Myocyte (in vitro differentiated cells): ENCODE measurements at regions not wholly inside any gene's neighbourhood (a gene's known extent, or its start where the extent isn't known, plus 50 kb on each side); places are given as distances from the start of the nearest gene placed in this dataset.
A peak's percentile ranks its signal among the peaks of the same experiment; 100 is the strongest.
"Not testable (repeated sequence)": the region's sequence is repeated elsewhere in the genome, so short reads cannot be mapped to it uniquely, and the experiment has no call there.

Source experiments
- DNase-seq: peaks from one replicate; pipeline ENCODE4 v3.0.0-alpha.2; 2012; ENCODE audit warnings: low read depth

DNA sequence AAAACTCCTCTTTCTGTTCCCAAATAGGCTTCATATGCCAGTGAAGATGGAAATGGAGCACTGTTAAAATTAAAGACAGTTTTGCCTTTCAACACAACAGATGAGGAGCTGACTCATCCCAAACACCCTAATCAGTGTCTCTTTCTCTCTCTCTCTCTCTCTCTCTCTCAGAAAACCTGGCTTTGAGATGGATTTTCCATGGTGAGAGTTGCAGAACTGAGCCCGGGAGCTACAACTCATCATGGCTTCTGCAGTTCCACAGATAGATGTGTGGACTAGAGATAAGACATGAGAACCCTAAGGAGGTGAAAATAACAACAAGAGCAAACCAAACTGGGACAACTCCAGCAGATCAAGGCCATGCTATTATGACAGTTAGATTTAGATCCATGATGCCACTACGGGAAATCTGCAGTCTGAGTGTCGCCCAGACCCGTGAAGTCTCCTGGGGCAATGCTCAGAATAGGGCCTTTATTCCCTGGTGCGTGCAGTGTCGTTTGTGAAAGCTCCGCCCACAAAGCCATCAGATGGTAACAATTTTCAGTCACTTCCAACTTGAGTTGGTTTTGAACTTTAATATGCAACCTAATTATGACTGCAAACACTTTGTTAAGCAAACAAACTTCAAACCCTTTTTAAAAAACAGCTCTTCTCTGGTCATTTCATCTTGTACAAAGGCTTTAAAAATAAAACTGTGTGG is 338.2 kb upstream of the PREP start:
- DNase-seq: no peak

DNA sequence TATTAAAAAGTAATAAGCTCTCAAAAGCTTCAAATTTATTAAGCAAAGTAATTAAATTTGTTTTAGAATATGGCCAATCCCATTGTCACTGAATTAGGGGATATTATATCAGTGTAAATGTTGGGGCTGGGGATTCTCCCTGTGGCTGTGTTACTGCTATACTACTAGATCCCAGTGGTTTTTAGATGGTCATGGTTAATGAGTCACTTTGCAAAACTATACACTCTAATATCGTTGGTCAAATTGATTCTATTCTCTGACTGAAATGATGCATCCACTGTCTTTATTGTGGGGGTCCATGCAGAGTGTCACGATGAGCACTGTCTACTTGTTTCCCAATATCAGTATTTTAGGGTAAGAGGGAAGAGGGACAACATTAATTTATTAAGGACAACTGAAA is 336.9 kb upstream of the PREP start:
- DNase-seq: no peak

DNA sequence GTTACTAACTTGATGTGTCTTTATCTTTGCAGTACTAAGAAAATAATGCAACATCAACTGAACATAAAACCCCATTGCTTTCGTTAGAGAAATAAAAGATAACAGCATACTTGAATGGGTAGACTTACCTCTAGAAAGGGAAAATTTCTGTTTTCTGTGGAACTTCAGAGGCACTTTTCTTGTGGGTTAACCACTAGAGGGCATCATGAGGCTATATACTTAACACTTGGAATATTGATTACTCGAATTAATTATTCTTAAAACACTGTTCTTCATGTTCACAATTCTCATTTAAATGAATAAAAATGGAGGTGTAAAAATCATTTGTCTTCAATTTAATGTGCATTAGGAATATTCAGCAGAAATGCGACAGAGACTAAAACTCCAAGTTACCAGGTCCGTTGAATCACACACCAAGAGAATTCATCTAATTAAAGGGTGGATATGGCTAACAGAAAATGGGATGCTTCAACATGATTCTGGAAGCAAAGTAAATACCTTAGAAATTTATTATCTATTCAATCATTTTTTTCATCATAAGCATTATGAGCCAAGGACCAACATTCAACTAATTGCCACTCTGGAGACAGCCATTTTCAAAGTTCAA is 330.8 kb upstream of the PREP start:
- DNase-seq: peak; percentile 31

DNA sequence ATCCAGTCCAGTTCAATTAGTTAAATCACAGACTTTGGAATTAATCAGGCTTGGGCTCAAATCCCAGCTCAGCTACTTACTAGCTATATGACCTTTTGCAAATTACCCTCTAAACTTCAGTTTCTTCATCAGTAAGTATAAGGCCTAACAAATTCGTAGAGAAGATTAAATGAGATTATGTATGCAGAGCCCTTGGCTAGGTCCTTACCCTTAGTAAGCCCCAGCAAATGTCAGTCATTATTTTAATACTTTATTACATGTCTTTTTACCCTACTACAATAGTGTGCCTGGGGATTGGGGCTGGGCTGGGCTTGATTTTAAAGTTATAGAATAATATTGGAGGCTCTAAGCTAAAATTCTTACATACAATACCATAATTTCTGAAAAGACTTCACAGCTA is 326.1 kb upstream of the PREP start:
- no peak for DNase-seq

DNA sequence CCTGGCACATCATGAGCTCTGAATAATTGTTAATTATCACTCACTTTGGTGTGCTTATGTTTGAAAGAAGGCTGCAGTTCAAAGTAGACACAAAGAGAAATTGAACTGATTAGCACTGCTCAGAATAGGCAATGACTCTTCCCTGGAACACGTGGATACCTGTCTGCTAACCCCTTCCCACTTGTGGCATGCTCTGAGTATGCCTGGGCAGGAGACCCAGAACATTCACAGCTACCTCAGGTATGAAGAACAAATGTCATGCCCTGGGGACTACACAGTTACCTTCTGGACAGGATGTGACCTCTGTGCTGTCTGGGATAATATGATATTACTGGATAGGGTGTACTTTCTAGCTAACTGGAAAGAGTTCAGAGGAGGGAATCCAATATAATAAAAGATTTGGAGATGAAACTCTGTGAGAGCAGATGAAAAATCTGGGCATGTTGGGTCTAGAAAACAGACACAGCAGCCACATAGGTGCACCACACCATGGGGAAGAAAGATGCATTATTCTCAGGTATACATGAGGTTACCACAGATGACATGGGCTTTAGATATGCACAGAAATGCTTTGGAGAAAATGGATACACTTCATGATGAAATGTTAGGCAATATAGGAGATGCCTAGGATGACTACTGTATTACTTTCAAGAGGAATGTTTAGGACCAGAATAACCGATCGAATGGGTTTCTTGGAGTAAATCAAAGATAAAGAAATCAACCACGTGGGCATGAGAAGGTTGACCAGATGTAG is 324.2 kb upstream of the PREP start:
- DNase-seq: no peak

DNA sequence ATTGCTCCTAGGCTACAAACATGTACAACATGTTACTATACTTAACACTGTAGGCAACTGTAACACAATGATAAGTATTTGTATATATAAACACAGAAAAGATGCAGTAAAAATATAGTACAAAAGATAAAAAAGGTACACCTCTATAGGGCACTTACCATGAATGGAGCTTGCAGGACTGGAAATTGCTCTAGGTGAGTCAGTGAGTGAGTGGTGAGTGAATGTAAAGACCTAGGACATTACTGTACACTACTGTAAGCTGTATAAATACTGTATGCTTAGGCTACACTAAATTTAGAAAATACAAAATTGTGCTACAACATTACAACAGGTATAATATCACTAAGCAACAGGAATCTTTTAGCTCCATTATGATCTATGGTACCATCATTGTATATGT is 312.0 kb upstream of the PREP start:
- DNase-seq: no peak

DNA sequence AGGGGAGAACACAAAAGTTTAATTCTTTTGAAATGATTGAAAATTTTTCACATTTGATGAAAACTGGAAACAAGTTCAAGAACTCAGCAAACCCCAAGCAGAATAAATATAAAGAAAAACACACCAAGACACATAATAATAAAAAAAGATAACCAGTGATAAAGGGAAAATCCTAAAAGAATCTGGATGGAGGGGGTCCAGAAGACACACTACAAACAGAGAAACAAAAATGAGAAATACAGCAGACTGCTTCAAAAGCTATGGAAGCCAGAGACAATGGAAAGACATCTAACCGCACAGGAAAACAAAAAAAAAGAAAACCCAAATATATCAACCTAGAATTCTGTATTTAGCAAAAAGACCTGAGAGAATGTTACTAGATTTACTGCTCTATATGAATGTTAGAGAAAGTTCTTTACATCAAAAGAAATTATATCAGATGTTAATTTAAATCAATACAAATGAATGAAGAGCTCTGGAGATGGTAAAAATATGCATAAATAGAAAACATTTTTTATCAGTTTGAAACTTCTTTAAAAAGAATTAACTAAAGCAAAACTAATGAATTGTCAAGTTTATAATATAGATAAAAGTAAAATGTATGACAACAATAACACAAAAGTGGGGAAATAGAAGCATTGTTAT is 310.7 kb upstream of the PREP start:
- DNase-seq: peak; percentile 7

DNA sequence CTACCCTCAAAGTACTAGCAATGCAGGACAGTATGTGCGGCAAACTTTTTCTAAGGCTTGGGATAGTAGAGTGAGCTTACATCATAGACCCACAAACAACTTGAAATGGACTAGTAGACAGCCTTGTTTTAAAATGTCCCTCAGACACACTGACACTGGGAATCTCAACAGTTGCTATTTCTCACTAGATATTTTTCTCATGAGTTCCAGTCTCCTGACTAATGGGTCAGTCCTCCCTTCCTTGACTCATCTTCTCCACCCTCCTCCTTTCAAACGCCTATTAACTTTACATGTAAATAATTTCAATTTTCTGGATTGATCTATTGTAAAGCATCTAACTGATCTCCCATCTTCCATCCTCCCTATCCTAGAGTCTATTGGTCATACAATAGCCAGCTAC is 308.3 kb upstream of the PREP start:
- no peak for DNase-seq

DNA sequence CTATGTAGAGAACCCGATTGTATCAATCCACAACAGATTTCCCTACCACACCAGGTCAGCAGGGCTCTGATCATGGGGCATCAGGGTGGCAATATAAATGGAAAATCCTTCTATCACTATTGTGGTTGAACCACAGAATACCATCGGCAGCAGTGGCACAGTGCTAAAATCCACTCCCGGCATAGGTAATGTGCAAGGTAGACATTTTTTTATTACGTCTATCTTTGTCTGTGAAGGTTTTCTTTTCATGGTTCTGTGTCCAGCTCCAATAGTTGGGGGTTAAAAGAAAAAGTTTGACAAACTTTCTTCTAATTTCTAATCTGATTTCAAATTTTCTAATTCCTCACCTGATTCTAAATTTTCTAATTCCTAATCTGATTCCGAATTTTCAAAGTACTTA is 302.7 kb upstream of the PREP start:
- DNase-seq: no peak

DNA sequence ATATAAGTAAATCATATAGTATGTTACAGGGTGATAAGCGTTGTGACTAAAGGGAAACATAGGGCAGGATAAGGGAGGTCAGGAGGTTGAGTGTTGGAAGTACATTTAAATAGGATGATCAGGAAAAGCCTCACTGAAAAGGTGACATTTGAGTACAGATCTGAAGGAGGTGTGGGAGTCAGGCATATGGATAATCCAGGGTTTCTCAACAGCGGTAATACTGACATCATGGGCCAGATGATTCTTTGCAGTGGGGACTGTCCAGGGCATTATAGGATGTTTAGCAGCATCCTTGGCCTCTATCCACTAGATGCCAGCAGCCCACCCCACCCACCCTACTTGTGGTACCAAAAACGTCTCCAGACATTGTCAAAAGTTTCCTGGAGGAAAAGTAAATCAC is 292.6 kb upstream of the PREP start:
- no peak for DNase-seq

DNA sequence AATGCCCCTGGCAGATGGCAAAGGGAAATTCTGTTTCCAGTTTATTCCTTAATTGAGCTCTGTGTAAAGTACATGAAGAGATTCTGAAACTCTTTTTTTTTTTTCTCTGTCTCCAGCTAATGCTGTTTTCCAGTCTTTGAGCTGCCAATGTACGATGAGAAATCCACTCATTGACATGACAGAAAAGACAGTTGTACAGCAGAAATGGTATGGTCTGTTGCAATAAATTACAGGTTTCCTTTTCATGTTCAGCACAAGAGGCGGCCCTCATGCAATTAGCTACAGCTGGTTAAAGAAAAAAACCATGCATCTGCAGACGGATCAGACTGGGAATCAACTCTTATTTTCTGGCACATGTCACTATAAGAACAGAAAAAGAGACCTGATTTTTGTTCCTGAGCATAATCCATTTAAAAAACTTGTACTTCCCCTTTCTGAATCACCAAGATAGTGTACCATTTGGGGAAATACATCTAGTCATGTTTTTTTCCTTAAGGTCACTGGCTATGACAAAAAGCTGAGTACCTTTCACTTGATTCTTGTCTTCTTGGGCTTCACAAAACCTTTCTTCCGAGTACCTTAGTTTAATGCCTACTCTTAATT is 289.8 kb upstream of the PREP start:
- no peak for DNase-seq

DNA sequence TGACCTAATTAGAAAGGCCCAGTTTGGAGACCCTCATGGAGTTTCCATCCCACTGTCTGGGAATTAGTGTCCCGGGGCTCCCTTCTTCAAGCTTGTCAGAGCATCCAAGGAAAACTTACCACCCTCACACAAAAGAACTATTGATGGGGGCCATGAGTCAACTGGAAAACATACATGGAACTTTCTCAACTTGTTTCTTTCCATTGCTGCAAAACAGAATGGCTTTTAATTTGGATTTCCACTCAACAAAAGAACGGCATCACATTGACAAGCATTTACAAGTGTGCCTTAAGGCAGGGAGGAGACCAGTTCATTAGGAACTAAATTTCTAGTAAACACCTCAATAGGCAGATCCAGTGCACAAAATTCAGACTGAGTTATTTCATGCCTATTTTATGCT is 289.1 kb upstream of the PREP start:
- no peak for DNase-seq

DNA sequence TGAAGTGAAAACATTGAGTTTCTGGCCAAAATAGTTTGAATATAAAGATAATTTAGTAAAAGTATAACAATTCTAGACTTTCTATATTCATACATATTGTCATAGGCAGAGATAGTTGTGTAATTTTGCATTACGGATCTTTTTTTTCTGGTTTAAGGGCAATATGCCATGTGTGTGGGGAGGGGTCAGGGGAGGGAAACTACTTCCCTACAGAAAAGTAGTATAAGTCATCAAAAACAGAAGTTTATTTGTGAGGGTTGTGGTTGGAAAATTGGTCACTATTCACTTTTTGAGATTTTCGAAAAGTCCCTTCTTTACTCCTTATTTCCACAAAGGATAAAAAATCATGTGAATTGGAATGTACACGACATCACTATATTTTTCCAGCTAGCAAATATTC is 288.2 kb upstream of the PREP start:
- DNase-seq: no peak

DNA sequence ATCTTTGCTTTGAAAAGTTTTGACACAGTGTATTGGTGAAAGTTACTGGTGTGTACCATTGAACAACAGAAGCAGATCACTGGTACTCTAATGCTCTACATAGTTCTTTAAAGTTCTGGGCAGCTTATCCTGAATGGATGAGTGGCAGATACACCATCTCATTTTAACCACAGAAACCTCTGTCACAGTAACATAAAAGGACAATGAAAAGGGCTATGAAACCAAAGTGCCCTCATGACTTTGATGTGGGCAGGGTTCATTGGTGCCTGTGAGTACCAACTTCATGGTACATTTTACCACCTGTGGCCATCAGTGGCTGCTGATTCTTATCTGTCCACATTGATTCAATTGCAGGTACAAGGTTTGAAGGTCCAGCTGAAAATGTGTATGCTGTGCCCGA is 285.7 kb upstream of the PREP start:
- peak; percentile 11 for DNase-seq

DNA sequence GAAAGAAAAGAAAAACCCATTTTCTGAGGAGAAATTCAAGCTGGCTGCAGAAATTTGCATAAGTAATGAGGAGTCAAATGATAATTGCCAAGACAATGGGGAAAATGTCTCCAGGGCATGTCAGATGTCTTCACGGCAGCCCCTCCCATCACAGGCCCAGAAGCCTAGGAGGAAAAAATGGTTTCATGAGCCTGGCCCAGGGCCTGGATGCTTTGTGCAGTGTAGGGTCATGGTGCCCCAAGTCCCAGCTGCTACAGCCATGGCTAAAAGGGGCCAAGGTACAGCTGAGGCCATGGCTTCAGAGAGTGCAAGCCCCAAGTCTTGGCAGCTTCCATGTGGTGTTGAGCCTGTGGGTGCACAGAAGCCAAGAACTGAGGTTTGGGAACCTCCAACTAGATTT is 283.9 kb upstream of the PREP start:
- DNase-seq: not testable (repeated sequence)

DNA sequence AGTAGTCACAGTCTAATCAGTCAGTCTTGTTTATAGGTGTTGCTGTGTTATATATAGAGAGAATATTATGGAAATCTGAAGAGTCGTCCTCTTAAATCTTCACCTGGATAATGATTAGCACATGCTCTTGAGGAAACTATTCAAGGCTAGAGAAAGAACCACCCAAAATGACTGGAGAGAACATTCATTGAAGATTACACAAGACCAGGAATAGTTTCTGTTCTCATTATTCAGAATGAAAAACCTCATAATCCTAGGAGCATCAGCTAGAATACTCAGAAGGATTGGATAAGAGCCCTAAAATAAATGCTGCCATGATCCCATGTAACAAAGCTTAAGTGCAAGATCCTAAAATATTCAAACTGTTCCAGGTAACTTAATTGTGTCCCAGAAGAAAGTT is 278.2 kb upstream of the PREP start:
- peak; percentile 17 for DNase-seq

DNA sequence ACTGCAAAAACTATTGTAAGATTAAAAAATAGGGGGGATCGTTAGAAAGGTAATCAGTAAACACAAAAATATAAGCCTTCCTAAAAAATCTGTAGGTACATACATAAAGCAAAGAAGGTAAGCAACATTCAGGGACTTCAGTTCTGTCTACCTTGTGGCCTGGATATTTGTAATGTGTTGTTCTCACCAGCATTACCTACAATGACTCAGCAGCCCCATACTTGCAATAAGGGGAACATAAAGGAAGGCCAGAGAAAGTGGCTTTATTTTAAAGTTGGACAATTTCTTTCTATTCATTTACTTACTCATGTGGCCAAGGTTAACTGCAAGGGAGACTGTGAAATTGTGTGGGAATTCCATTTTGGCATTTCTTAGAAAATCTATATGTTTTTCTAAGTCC is 277.2 kb upstream of the PREP start:
- no peak for DNase-seq

DNA sequence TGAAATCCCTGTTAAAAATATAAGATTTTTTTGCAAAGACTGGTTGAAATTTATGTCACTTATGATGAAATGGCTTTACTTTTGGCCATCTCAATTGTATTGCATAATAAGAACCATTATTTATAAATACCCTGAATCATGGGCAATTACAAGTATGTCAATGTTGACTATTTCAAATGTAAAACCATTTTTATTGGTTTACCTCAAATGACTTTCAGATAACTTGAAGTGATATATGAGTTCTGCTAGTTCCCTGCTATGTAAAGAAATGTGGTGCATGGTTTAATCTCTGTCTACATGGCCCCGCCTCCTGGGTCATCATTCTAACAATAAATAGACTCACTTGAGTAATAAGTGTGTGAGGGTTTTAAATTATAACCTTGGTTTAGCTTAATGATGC is 275.6 kb upstream of the PREP start:
- DNase-seq: peak; percentile 6

DNA sequence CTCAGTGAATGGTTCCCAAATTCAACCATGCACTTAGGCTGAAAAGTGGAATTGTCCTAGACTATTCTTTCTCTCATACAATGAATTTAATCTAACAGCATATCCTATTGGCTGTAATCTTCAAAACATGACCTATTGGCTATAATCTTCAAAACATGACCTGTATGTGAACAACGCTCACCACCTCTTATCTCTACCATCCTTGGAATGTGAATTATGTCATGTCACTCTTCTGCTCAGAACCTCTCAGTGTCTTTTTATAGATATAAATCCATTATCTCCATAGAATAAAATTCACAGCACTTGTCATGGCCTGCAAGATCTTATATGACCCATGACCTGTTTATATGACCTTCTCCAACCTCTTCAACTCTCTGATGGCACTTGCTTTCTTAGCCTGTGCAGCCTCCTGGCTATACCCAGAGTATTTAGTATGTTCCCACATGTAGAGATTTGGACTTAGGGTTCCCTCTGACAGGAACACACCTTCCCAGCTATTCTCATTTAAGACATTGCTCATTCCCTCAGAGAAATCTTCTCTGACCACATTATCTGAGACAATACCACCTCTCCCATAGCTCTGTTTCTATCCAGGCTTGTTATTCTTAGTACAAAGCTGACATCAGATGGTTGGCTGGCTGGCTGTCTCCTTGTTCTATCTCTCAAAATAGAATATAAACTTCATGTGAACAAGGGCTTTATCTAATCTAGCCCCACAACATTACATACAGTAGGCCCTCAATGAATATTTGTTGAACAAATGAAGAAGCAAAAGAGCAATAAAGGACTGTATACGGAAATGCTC is 275.0 kb upstream of the PREP start:
- DNase-seq: peak; percentile 76

DNA sequence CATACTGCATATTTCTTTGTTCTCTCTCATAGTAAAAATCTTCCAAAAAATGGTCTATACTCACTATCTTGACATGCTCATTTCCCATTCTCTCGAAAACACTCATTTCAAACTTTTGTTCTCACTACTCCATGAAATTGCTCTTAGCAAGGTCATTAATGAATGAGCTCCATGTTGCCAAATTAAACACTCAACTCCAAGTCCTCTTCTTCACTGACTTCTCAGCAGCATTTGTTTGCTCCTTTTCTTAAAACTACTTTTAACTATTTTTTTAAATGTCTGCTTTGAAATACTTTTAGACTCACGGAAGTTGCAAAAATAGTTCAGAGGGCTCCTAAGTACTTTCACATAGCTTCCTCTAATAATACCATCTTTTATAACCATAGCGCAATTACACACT is 274.0 kb upstream of the PREP start:
- DNase-seq: no peak
